ENCODE measurements at regions not wholly inside any gene's neighbourhood (a gene's known extent, or its start where the extent isn't known, plus 50 kb on each side); places are given as distances from the start of the nearest gene placed in this dataset.
"Not testable (repeated sequence)": the region's sequence is repeated elsewhere in the genome, so short reads cannot be mapped to it uniquely, and the experiment has no call there.

DNA sequence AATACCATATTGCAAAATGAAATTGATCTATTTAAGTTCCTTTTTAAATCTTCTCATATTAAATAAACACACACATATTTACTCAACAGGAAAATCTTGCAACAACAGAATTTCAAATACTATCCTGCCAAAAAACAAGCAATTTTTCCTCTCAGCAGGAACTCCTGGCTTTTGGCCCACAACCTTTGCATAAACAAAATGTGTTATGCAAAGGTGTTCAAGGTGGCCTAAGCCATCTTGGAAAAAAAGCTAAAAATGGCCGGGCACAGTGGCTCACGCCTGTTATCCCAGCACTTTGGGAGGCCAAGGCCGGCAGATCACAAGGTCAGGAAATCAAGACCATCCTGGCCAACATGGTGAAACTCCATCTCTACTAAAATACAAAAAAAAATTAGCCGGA is 383.6 kb downstream of the KCNJ18 start:
- not testable (repeated sequence) for TF ChIP-seq POLR2A, CTCF, POLR2AphosphoS5 (IDR thresholded peaks at IDR 0.05)
